Stimulated activated naive B cell treated with anti-CD40 and anti-IgM and Interleukin-4, amounts not matched to agents 10 μg/mL and 1 μg/mL and 100 μg/mL, for 72 hours (primary cell): ENCODE measurements at regions not wholly inside any gene's neighbourhood (a gene's known extent, or its start where the extent isn't known, plus 50 kb on each side); places are given as distances from the start of the nearest gene placed in this dataset.

ENCODE experiments used
- ATAC-seq, 2 donors: fragments of 150-1000 bp; cut with Tn5 transposase; replicated peaks; 2 replicates each; pipeline ENCODE4 v1.10.0; 2021; ENCODE audit warnings: moderate library complexity in 1 of 2
- DNase-seq: peaks from one replicate; pipeline ENCODE4 v3.0.0; 2021
- H3K27ac Mint-ChIP-seq: one replicate; pipeline ENCODE4 v1.8.0; 2022; ENCODE audit warnings: mild to moderate bottlenecking, mixed read lengths
- H3K27me3 Mint-ChIP-seq, 2 donors: one replicate each; pipeline ENCODE4 v1.8.0; 2022; ENCODE audit warnings: mixed read lengths in 2 of 2
- H3K36me3 Mint-ChIP-seq, 2 donors: one replicate each; pipeline ENCODE4 v1.8.0; 2022; ENCODE audit warnings: mixed read lengths in 2 of 2, mild to moderate bottlenecking in 1 of 2
- H3K4me1 Mint-ChIP-seq, 2 donors: one replicate each; pipeline ENCODE4 v1.8.0; 2022; ENCODE audit warnings: mixed read lengths in 2 of 2, mild to moderate bottlenecking in 1 of 2
- H3K4me3 Mint-ChIP-seq, 2 donors: one replicate each; pipeline ENCODE4 v1.8.0; 2022; ENCODE audit warnings: mild to moderate bottlenecking in 2 of 2, mixed read lengths in 2 of 2, moderate library complexity in 1 of 2
- H3K9me3 Mint-ChIP-seq, 2 donors: one replicate each; pipeline ENCODE4 v1.8.0; 2022; ENCODE audit warnings: mixed read lengths in 2 of 2, mild to moderate bottlenecking in 1 of 2

DNA sequence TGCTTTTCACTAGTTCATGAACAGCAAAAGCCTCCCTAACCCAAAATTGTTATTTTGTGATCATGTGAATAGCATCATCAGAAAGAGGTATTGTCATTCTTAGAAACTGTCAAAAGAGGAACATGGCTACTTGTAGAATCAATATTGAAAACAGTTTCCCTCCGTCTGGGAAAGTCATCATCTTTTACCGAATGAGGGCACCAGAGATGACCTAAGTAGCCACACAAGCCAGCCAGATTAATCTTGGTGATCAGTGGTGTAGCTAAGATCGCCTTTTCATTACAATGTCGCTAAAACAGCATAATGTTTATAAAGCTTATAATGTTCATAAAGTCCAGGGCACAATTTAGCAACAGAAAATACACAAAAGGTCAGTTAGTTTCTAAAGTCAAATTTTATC, 136.1 kb downstream of the SIPA1L2 start:
- Mint-ChIP-seq H3K27ac (no peak overlapping the region), H3K4me1 (no peaks in the 10 kb centered on the region), H3K36me3 (no peaks in the 10 kb centered on the region), H3K27me3 (no peaks in the 10 kb centered on the region), H3K4me3 (no peak overlapping the region), H3K9me3 (no peaks in the 10 kb centered on the region)
- no peak for DNase-seq
- no peak for ATAC-seq

DNA sequence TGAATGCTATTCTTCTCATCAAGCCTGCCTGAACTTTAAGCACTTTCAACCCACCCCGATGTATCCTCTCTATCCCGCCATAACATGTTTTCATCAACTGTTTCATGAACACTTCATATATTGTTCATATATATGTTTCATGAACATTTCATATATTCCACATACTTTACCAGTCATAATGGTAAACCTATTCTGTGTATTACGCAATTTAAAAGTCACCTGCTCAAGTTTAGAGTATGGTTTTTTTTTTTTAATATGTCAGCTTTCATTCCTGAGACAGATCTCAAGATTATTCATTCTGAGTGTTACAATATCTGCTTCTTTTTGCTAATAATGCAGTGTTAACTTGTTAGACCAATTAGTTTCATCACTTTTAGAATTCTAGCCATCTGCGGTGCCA, 140.7 kb downstream of the SIPA1L2 start:
- no peaks in the 10 kb centered on the region for H3K9me3 Mint-ChIP-seq
- no peaks in the 10 kb centered on the region for H3K36me3 Mint-ChIP-seq
- no peak overlapping the region for H3K27ac Mint-ChIP-seq
- H3K4me1 Mint-ChIP-seq = no peaks in the 10 kb centered on the region
- no peaks in the 10 kb centered on the region for H3K27me3 Mint-ChIP-seq
- DNase-seq (no peak), ATAC-seq (no peak)
- H3K4me3 Mint-ChIP-seq = no peak overlapping the region

DNA sequence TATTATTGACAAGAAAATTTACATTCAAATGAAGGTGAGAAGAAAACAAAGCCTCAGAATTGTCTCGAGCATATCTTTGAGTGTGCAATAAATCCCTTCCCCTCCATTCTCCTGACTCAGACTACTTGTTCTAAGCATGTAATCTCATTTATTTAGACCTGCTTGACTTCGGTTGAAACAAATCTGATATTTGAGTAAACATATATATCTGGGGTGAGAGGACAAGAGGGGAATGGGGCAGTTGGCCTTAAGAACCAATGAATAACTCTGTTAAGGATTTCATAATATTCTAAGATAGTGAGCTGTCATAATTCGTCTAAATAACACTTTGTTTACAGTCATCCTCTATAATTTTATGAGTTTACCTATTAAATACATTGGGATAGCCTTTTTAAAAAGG, 142.7 kb downstream of the SIPA1L2 start:
- no peak for DNase-seq
- Mint-ChIP-seq H3K4me3 (no peak overlapping the region), H3K9me3 (no peaks in the 10 kb centered on the region), H3K27me3 (peaks cover 0 to 5% of the 10 kb centered on the region in 2 donors), H3K27ac (no peak overlapping the region), H3K36me3 (no peaks in the 10 kb centered on the region), H3K4me1 (no peaks in the 10 kb centered on the region)
- no peak for ATAC-seq

DNA sequence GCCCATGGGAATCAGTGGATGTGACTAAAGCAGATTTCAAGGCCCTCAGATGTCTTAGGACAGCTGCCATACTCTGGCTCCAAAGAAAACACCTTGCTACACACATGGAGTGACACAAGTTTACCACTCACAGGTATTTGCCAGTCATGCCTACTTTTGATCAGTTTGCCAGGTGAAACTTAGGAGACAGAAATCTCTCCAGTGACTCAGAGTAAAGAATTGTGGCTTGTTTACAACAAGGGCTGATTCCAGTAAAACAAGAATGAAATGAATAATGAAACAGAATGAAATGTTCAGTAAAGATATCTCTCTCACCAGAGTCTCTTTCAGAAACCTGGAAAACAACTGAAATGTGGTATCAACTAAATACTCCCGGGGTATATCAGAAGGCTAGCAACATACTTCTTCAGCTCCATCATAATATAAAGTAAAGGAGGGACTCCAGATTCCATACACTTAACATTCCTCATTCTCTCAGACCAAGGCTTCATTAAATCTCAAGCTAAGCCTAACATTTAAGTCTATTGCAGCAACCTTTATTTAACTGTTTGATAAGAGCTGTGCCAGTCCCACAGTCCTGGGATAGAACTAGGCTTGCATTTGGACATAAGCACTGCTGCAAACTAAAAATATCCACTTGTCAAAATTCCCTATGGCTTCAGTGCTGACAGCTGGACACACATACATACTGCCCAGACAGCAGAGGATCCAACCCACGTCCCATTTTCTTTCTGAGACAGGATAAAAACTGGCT, 143.3 kb downstream of the SIPA1L2 start:
- Mint-ChIP-seq H3K9me3 (no peaks in the 10 kb centered on the region), H3K4me1 (no peaks in the 10 kb centered on the region), H3K36me3 (no peaks in the 10 kb centered on the region), H3K27ac (no peak overlapping the region), H3K4me3 (no peak overlapping the region), H3K27me3 (peaks cover 0 to 5% of the 10 kb centered on the region in 2 donors)
- DNase-seq (no peak), ATAC-seq (no peak)

DNA sequence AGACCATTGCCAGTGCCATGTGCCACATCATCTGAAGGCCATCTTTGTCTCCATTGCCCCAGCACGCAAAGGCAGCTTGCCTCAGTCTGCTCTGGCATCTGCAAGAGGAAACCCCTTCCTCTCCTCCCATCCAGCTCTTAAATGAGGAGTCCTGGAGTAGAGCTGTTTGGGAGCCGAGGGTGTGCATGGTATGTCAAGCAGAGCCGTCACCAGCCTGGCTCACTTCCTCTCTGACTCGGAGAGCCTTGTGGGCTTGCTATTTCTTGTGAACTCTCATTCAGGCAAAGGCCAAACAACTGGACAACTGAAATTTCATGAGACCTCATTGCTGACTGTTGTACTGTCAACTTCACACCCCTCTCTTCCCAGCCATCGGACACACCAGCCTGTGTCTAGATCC, 143.9 kb downstream of the SIPA1L2 start:
- no peak for ATAC-seq
- Mint-ChIP-seq H3K4me3 (no peak overlapping the region), H3K27ac (no peak overlapping the region), H3K4me1 (no peaks in the 10 kb centered on the region), H3K9me3 (no peaks in the 10 kb centered on the region), H3K27me3 (peaks cover 0 to 5% of the 10 kb centered on the region in 2 donors), H3K36me3 (no peaks in the 10 kb centered on the region)
- no peak for DNase-seq

DNA sequence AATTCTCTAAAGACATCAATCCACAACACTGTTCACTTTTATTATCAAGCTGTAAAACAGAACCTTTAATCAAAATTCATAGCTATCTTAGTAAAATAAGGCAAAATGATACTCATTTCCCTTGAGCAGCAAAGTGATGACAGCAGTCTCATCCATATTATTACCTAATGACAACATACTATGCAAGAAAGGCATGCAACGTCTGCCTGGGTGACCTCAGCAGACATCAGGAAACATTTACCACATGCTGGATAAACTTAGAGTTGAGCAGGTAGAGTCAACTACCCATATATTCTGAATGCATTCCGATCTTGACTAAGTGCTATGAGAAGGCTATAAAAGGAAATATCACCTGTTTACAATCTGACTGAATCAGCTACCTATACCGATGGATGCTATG, 145.1 kb downstream of the SIPA1L2 start:
- Mint-ChIP-seq H3K9me3 (no peaks in the 10 kb centered on the region), H3K36me3 (no peaks in the 10 kb centered on the region), H3K27ac (no peak overlapping the region), H3K27me3 (peaks cover 0 to 5% of the 10 kb centered on the region in 2 donors), H3K4me1 (no peaks in the 10 kb centered on the region), H3K4me3 (no peak overlapping the region)
- ATAC-seq (no peak), DNase-seq (no peak)

DNA sequence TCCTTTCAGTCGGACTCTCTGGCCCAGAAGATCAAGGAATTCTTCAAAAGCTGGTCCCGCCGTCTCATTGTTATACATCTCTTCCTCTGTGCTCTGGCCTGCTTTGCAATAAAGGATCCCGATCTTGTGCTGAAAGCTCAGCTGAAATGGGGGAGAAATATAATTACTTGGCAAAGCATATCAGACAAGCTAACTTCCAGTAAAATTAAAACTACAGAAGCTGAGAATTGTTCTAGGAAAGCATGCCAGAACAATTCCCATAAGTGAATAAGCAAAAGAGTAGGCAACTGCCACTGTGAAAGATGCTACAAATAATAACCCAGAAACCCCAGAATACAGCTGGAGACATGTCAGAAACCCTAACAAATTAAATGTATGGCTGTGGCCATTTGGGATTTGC, 146.1 kb downstream of the SIPA1L2 start:
- H3K36me3 Mint-ChIP-seq = no peaks in the 10 kb centered on the region

DNA sequence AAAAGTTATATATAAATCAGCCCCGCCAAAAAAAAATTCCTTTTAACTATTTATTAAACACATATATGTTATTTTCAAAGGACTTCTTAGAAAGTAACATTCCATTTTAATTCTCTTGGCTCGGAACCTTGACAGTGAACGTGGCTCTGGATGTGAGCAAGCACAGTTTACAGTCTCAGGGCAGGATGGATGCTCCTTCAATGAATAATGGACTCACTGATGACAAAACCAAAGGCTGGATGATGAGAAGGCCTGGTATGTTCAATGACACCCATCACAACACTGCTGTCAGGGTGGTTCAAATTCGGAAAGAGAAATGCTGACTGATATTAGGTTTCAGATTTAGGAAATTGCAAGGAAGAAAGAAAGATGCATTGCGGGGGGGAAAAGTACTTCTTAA, 148.8 kb downstream of the SIPA1L2 start:
- Mint-ChIP-seq H3K4me3 (no peak overlapping the region), H3K27ac (no peak overlapping the region), H3K4me1 (no peaks in the 10 kb centered on the region), H3K27me3 (peaks cover 0 to 5% of the 10 kb centered on the region in 2 donors), H3K36me3 (no peaks in the 10 kb centered on the region), H3K9me3 (no peaks in the 10 kb centered on the region)
- ATAC-seq (no peak), DNase-seq (no peak)

More for the DNA sequence above, 146.1 kb downstream of the SIPA1L2 start:
- no peak for DNase-seq
- no peaks in the 10 kb centered on the region for H3K4me1 Mint-ChIP-seq
- H3K4me3 Mint-ChIP-seq = no peak overlapping the region
- no peak overlapping the region for H3K27ac Mint-ChIP-seq
- no peak for ATAC-seq
- no peaks in the 10 kb centered on the region for H3K9me3 Mint-ChIP-seq
- peaks cover 0 to 5% of the 10 kb centered on the region in 2 donors for H3K27me3 Mint-ChIP-seq

DNA sequence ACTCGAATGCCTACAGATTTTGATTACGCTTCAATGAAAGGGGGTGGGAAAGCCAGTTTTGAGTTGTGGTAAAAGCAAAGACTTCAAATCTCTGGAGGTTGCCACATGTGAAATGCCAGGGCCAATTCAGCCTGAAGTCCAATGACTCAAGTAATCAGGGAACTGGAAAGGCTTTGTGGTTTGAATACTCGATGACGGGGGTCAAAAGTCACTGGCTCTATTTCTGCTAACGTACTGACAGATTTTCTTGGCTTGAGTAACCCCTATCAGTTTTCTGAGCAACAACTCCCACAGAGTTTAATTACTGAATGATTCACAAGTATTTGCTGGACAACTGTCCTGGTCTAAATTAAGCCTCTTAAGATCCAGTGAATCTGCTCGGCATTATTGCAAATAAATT, 152.2 kb downstream of the SIPA1L2 start:
- no peaks in the 10 kb centered on the region for H3K4me1 Mint-ChIP-seq
- no peak for DNase-seq
- H3K27me3 Mint-ChIP-seq = peaks cover 0 to 4% of the 10 kb centered on the region in 2 donors

DNA sequence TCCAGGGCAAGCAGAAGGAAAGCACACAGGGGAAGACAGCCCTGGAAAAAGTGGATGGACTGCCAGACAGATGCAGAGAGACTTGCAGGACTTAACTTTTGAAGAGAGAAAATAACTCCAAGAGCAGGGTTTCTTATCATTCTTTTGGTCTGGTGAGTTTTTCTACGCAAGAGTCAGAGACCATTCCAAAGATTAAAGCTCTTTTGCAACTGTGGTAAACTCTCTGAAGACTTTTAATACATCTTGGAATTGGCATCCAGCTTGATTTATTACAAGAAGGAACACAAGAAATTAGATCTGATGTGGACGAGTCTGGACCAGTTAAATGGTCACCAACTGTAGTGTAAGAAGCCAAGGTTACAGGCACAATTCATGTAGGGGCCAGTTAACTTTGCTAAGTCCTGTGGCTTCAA, 153.4 kb downstream of the SIPA1L2 start:
- Mint-ChIP-seq H3K27ac (no peak overlapping the region), H3K27me3 (peaks cover 0 to 4% of the 10 kb centered on the region in 2 donors), H3K9me3 (no peaks in the 10 kb centered on the region), H3K4me3 (no peak overlapping the region), H3K36me3 (no peaks in the 10 kb centered on the region), H3K4me1 (peaks cover 0 to under 1% of the 10 kb centered on the region in 2 donors)
- no peak for DNase-seq
- no peak for ATAC-seq

More for the DNA sequence above, 152.2 kb downstream of the SIPA1L2 start:
- Mint-ChIP-seq H3K36me3 (no peaks in the 10 kb centered on the region), H3K4me3 (no peak overlapping the region), H3K27ac (no peak overlapping the region), H3K9me3 (no peaks in the 10 kb centered on the region)
- ATAC-seq = no peak

DNA sequence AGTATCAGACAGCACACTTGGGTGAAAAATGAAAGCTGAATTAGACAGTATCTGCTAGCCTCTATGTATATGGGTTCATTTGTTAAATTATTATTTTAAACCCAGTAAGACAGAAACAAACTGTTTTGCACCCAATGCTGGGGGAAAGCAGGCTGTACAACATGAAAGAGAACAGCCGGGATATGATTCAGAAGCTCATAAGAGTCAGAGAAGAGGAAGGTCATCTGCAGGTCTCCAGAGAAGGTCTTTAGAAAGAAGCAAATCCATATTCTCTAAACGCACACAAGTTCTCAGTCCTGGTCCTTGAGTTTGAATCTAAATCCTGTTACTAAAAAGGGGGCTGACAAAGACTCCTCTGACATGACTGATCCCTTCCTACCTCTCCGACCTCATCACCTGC, 155.1 kb downstream of the SIPA1L2 start:
- H3K27me3 Mint-ChIP-seq = peaks cover 0 to 4% of the 10 kb centered on the region in 2 donors
- no peak for ATAC-seq
- no peak overlapping the region for H3K4me3 Mint-ChIP-seq
- peaks cover 0 to 6% of the 10 kb centered on the region in 2 donors for H3K4me1 Mint-ChIP-seq
- no peak for DNase-seq
- H3K9me3 Mint-ChIP-seq = no peaks in the 10 kb centered on the region
- H3K36me3 Mint-ChIP-seq = no peaks in the 10 kb centered on the region
- H3K27ac Mint-ChIP-seq = no peak overlapping the region

DNA sequence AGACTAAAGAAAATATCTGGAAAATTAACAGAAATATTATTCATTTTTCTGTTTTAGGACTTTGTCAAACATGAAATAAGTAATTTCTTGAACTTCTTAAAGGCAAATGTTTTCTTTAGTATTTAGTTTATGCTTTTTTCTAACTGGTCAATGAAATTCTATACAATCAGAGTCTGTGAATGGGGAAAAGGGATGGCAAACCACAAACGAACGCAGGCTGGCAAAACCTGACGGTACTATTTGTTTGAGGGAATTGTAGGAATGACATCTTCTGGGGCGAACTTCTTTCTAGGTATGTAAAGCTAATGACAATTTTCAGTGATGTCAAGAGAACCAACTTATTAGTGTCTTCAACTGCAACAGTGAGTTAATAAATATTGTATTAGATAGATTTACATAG, 156.0 kb downstream of the SIPA1L2 start:
- Mint-ChIP-seq H3K27me3 (peaks cover 0 to 4% of the 10 kb centered on the region in 2 donors), H3K36me3 (no peaks in the 10 kb centered on the region), H3K4me1 (peaks cover 0 to 6% of the 10 kb centered on the region in 2 donors), H3K4me3 (no peak overlapping the region), H3K9me3 (no peaks in the 10 kb centered on the region), H3K27ac (no peak overlapping the region)
- no peak for ATAC-seq
- no peak for DNase-seq

DNA sequence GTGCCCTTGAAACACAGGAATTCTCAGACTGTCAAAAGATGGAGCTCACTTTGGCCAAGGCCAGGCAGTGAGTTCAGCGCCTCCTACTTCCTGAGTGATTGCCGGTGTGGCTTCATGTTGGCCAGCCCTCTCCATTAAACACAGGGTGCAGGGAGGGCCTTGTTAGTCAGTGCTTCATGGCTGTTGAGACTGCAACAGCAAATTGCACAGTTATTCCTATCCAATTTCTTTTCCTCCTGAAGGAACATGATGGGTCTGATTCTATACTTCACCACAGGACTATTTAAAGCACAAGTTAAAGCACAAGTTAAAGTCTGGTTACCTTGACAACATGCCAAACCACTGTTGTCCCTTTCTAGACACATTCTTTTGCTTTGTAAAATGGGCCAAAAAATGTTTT, 156.6 kb downstream of the SIPA1L2 start:
- no peaks in the 10 kb centered on the region for H3K36me3 Mint-ChIP-seq
- H3K4me1 Mint-ChIP-seq = peaks cover 0 to 6% of the 10 kb centered on the region in 2 donors
- peaks cover 0 to 4% of the 10 kb centered on the region in 2 donors for H3K27me3 Mint-ChIP-seq
- H3K9me3 Mint-ChIP-seq = no peaks in the 10 kb centered on the region
- no peak overlapping the region for H3K4me3 Mint-ChIP-seq
- ATAC-seq = no peak
- DNase-seq = no peak
- no peak overlapping the region for H3K27ac Mint-ChIP-seq

DNA sequence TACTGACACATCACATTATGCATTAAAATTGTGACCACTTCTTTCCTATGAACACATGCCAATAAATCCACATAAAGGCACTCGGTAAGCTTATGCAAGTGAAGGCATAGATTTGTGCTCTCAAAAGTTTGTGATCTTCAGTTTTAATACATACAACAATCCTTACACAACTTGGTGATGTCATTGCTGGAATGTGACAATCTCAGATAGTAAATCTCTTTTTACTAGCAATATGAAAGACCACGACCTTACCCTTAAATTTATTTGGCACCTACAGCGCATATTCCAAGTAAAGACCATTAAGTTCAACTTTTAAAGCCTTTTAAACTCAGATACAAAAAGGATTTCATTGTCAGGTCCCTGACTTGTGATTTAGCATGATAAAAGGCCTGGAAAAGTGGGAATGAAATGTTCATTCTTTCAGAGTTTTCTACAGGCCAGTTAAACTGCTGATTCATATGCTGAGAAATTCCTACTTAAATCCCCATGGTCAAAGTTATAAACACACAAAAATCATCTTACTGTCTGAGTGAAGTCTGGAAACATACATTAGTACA, 157.4 kb downstream of the SIPA1L2 start:
- peaks cover 0 to 6% of the 10 kb centered on the region in 2 donors for H3K4me1 Mint-ChIP-seq
- H3K27ac Mint-ChIP-seq = no peak overlapping the region
- DNase-seq (no peak), ATAC-seq (no peak)
- H3K4me3 Mint-ChIP-seq = no peak overlapping the region
- H3K36me3 Mint-ChIP-seq = no peaks in the 10 kb centered on the region
- H3K27me3 Mint-ChIP-seq = peaks cover 0 to 4% of the 10 kb centered on the region in 2 donors
- H3K9me3 Mint-ChIP-seq = no peaks in the 10 kb centered on the region

DNA sequence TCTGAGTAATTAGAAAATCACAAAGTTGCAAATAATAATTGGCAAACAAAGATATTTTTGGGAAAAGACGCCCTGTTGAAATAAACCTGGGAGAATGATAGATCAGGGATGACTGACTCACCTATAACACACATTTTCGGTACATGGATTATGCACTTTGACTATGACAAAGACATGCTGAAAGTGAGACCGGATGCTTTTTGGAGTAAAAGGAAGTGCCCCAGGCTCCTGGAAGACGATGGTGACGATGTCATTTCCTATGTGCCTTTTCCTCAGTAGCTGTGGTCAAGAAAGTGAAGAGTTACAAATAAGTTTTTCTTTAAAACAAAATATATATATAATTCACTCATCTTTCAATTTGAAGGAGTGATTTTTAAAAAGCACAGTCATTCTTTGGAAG, 158.7 kb downstream of the SIPA1L2 start:
- ATAC-seq = no peak
- H3K27me3 Mint-ChIP-seq = peaks cover 0 to 4% of the 10 kb centered on the region in 2 donors
- peaks cover 0 to 6% of the 10 kb centered on the region in 2 donors for H3K4me1 Mint-ChIP-seq
- H3K36me3 Mint-ChIP-seq = no peaks in the 10 kb centered on the region
- DNase-seq = no peak
- H3K27ac Mint-ChIP-seq = no peak overlapping the region
- no peaks in the 10 kb centered on the region for H3K9me3 Mint-ChIP-seq
- no peak overlapping the region for H3K4me3 Mint-ChIP-seq
